PC-9 (cell line): ENCODE measurements at regions not wholly inside any gene's neighbourhood (a gene's known extent, or its start where the extent isn't known, plus 50 kb on each side); places are given as distances from the start of the nearest gene placed in this dataset.

Experiments used
- CTCF ChIP-seq: fragments of 200-600 bp; sonication (generic); conservative IDR thresholded peaks from 2 replicates; pipeline ENCODE4 v1.6.1; 2017; ENCODE audit warnings: mixed run types, antibody characterized with exemption, mild to moderate bottlenecking, moderate library complexity
- EZH2 ChIP-seq: fragments of 200-600 bp; sonication (generic); IDR thresholded peaks from 2 replicates; pipeline ENCODE4 v1.8.0; 2017; ENCODE audit warnings: antibody characterized with exemption, low read depth

- TF ChIP-seq CTCF (no peak), EZH2 (no peak)
Measured at GRCh38 chr7:83806538-83806937, 157.6 kb upstream of the SEMA3E start.
